SKM-1 treated with dmso at 0.1 percent for 144 hours (cell line): ENCODE measurements at regions not wholly inside any gene's neighbourhood (a gene's known extent, or its start where the extent isn't known, plus 50 kb on each side); places are given as distances from the start of the nearest gene placed in this dataset.

Source experiments
- DNase-seq: peaks from one replicate; lab custom pipeline; 2025; ENCODE audit not compliant: unreplicated experiment; lab: John Stamatoyannopoulos, UW

DNA sequence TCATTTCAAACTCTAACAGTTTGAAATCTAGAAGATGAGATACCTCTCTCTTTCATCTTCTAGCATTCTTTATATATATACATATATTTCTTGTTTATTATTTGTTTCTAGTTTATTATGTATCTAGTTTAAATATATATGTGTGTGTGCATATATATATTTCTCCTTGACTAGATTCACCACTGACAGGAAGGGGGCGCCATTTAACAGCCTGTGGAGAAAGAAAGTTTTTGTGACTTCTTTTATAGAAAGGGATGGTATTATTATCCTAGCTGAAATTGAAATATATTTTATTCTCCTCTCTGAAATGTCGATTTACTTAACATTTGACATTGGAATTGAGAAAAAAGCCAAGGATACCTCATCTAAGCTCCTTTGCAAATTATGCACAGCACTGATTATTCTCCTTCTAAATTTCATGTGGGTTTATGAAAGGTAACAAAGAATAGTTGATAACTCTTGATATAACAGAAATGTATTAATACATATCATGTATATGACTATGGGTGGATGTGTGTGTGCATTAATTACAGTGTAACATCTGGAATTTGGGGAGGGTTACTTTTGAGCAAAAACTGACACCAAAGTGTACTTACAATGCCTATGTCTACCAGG lies 160.7 kb upstream of the NT5C1B start:
- peak; percentile 36 for DNase-seq

DNA sequence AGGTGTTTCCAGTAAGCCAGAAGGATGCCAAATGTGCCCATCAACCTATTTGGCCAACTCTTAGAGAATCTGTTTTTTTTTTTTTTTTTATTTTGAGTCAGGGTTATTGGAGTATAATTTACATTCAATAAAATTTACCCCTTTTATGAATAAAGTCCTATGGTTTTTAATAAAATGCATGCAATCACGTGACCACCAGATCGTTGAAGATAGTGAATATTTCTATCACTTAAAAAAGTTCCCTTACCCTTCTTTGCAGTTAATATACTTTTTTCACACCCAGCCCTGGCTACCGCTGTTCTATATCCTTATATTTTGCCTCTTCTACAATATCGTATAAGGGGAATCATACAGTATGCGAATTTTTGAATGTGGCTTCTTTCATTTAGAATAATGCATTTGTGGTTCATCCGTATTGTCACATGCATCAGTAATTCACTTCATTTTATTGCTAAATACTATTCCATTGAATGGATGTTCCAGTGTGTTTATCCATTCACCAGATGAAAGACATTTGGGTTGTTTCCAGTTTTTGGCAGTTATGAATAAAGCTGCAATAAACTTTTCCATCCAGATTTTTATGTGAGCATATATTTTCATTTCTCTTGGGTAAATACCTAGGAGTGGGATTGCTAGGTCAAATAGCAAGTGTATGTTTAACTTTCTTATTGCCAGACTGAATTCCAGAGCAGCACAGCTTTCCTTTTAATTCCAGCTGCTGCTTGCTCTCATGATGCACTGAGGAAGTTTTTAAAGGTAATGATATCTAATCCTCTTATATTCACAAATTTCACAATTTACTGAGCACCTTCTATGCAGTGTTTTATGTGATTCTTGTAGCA lies 156.3 kb upstream of the NT5C1B start:
- DNase-seq, result no peak

DNA sequence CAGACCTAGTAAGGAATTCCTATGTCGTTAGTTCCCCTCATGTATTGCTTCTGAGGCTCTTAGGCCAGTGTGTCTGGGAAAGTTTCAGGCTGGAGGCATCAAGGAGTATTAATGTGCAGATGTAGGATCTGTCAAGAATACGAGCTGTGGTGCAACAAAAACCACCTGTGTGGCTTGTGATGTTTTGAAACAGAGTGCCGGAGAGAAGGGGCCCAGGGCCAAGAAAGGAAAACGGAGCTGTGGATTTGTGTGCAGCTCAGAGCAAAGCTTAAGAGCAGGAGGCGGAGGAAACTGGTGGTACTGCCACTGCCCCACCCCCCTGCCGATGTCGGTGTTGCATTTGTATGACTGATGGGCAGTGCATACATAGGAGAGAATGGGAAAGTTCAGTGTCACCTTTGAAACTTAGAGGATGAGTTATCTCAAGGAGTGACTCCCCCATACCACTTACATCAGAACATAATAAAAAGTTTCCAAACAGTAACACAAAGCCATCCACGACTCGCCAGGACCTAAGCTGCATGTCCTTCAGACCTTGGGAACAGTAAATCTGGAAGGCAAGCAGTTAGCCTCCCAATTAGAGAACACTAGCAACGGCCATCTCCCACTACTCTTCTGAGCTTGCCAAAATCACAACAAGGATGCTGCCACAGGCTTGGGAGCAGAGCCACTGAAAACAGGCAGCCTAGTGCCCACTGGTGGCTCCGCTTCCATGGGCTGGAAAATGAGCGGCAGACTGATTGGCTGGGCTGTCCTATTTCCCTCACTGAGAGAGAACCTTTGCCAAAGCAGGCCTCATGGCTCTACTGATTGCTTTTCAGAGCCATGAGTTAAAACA lies 152.7 kb upstream of the NT5C1B start:
- no peak for DNase-seq

DNA sequence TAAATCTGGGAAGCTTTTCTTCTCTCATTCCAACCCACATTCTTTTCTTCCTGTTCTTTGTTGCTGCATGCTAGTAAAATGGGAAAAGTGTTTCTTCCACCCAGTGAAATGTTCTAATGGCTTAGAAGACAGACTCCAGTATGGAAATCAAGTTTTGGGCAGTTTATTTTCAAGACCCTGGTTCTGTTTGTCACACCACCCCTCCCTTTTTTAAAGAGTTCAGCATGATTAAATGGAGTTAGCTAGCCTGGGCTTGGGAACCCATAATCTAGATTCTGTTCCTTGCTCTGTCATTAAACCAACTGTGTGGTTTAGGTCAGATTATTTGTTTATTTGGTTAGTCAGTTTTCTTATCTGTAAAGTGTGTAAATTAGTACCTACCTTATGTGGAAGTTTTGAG lies 151.8 kb upstream of the NT5C1B start:
- no peak for DNase-seq

DNA sequence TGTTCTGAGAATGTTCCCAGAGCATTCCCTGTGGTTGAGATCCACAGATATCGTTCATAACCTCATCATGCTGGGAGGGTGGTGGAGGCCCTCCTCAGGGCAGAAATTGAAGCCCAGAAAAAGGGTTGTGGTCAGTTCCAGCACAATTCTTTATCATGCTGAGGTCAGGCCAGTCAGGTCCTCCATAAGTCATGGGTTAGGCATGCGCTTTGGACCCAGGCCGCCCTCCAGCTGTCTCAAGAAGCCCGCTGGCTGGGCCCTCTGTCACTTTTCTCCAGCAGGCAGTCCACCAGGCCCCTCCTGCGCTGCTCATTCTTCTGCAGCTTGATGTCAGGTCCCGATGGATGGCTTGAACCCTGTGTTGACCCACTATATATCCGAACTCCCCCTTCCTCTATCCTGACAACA lies 151.1 kb upstream of the NT5C1B start:
- DNase-seq, result no peak

DNA sequence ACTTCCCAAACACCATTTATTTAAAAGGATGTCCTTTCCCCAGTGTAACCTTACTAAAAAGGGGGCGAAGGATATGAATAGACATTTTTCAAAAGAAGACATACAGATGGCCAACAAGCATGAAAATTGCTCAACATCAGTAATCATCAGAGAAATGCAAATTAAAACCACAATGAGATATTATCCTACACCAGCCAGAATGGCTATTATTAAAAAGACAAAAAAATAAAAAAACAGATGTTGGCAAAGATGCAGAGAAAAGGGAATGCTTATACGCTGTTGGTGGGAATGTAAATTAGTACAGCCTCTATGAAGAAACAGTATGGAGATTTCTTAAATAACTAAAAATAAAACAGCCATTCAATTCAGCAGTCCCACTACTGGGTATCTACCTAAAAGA lies 142.3 kb upstream of the NT5C1B start:
- DNase-seq, result no peak

DNA sequence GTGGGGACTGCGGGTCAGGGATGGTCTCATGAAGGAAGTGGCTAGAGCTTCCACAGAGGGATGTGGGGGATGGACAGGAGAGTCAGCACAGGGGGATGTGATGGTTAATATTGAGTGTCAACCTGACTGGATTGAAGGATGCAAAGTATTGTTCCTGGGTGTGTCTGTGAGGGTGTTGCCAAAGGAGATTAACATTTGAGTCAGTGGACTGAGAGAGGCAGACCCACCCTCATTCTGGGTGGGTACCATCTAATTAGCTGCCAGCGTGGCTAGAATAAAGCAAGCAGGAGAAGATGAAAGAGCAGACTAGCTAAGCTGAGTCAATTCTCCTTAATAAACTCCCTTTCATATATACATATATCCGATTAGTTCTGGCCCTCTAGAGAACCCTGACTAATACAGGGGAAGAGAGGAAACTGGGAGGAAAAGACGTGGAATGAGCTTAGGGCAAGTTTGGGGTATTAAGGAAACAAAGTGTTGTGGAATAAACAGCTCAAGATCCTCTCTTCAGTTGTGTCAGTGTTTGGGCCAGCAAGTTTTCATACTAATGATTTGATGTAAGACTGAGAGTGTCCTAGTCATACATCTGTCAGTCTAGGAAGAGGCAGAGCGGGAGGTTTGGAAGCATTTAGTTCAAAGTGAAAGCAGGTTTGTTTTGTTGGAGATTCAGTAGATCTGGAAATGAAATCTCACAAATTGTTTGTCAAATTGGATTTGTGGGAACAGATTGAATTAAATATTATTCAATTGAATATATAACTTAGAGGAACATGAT lies 135.2 kb upstream of the NT5C1B start:
- no peak for DNase-seq

DNA sequence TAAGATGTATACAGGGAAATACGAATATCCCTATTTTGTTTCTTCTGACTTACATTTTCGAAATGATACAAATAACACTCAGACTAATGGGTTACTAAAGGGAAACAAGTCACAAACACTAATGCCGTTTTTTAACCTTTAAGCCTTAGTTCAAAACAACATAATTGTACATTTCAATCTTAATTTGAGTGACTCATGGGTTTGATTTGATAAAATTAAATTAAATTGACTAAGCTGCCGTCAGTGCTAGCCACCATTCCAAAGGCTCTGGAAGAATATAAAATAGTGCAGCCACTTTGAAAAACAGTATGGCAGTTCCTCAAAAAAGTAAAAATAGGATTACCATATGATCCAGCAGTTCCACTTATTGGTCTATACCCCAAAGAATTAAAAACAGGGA lies 133.8 kb upstream of the NT5C1B start:
- no peak for DNase-seq

DNA sequence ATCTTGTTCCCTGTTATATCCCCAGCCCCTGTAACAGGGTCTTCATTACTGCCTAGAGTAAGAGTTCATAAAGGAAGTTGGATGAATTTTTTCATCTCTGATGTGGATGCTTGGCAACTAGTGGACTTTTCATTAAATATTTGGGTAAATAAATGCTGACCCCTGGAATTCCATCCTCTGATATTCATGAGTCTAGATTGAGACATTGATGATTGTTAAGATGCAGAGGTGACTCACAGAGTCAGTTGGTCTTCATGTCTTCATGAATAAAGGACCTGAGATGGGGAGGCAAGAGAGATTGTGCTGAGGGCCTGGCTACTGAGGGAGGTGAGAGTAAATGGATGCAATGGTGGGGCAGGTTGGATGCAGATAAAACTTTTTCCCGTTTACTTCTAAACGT lies 132.7 kb upstream of the NT5C1B start:
- no peak for DNase-seq

DNA sequence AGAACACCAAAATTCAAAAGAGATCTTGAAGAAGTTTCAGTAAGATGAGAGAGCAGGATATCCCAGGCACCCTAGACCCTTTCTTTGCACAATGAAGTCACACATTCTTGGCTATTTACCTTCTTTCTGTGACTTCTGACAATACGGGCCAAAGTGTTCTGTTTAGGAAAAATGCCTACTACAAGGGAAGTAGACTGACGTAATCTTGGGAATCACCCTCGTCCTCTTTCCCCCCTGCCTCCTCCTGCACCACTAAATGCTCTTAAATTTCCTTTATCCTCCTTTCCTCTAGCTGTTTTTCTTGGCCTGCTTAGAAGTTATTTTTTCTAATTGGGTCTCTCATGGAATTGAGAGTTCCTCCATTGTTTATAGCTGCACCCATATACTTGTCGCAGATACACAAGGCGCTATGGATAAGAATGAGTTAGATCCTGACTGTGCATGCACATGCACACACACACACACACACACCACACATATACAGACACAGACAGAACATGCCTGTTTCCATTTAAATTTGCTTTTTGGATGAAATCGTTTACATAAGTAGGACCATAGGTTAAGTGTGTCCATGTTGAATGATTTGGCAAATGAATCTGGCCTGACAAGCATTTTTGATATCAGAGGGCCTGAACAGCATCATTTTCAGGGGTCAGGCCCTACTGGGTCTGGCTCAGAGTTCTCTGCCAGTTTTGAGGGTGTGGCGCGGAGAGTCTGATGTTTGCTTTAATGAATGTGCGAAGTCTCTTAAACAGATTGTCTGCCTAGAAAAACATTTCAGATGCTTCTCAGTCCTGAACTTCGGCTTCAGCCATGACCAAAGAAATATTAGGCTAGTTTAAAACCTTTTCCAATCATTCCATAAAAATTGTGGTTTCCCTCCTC lies 131.9 kb upstream of the NT5C1B start:
- DNase-seq, result no peak

DNA sequence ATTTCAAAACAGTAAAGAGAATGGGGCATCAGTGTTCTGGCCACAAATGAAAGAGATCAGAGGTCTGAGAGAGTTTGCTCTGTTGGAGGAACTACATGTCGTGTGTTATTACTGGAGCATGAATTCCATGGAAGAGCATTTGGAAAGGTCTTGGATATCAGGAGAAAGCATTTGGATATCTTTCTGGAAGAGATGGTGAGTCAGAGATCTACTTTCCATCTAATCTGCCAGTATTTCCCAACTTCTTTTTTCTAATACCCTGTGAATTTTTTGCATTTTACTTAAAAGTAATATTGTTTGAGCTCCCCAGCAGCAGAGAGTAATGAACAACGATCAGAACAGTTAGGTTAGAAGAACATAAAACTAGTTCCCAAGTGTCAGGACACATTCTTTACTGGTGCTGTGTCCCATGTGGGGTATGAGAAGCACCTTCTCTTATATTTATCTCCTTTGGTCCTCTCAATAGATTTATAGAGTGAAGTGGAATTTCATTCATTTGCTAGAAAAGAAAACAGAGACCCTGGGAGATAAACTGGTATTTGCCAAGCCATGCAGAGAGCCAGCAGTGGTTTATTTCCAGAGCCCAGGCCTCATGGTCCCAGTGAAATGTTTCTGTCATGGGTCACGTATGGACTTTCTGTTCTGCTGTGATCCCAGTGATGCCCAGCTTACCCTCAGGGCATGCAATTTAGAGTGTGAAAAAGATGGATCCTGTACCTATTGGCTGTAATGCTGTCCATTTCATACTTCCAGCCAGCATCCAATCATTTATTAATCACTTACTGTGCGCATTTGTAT lies 130.8 kb upstream of the NT5C1B start:
- DNase-seq, result no peak

DNA sequence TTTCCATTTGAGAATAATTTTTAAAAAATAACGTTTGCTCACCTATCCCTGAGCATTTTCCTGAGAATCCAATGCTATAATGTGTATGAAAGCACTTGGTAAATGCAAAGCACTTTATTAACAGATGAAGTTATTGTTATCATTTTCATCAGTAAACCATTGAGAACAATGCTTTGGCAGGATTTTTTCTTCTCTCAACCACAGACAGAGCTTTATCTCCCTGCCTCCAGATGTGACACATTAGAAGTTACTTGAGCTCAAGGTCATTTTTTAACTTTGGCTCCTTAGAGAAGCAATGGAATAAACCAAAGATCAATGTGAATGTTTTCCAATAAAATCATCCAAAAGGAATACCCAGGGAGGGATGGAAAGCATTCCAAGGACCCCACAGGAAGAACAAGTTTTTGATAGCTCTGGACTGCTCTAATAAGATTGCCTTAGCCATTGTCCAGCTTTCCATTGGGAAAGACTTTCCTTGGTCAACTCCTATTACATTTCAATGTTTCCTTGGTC lies 118.9 kb upstream of the NT5C1B start:
- DNase-seq, result no peak

DNA sequence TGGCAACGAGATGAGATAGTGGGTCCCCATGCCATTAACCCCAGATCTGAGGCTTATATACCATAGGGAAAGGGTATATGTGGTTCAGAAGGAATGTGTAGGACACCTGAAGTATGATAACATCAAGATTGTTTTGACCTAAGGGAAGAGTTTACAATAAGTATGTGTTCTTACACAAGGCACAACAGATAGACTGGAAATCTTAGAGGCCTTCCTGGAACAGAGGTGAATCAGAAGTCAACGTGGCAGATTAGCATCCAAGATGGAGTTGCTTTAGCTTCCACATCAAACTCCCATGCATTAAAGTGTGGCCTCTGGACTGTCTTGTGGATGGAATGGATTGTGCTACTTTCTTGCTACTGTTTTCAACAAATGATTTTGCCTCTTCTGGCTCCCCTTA lies 116.6 kb upstream of the NT5C1B start:
- no peak for DNase-seq

DNA sequence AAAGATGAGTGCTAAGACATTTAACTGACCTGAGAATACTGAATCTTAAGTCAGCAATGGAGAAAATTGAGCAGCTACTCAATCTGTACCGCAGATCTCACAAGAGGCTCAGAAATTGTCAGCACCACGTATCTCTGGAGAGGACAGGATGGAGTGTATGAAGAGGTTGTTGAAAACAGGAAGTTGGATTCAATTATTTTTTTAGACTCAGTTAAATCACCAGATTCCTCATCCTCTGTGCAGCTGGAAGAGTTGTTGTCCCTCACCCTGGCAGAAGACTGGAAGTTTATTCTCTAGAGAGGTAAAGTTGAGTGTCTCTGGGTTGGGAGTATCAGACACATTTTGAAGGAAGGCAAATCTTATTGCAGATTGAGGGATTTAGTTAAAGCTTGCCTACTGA lies 114.9 kb upstream of the NT5C1B start:
- no peak for DNase-seq

DNA sequence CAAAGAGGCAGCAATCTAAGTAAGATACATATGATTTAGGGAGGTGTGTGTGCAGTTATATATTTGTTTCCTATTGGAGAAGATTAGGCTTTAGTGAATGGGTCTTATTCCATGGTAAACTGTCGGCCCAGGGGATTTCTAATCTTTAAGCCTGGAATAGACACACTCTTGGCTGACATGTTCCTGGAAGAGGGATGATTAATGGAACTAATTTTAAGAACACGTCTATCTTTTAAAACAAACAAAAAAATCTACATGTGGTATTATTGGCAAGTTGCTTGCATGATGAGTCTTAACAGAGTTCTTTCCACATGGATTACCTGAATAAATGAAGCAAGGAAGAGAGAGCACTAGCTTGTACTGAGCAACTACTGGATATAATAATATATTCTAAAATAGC lies 114.2 kb upstream of the NT5C1B start:
- DNase-seq, result no peak

DNA sequence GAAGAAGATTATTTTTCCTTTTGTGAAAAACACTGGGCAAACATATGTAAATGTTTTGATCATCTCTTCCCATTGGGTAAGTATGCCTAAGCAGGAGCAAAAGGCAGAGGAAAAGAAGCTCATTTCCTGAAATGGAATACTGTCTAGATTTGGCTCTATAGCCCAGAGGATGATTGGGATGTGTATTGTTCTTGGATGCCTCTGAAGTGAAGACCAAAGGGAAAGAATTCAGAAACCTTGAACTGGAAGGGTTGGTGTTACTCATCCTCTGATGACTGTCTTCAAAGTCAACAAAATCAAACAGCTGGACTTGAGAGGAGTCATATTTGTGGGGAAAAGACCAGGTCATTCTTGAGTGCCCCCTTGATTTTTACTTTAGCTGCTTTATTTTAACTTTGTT lies 112.6 kb upstream of the NT5C1B start:
- DNase-seq, result no peak

DNA sequence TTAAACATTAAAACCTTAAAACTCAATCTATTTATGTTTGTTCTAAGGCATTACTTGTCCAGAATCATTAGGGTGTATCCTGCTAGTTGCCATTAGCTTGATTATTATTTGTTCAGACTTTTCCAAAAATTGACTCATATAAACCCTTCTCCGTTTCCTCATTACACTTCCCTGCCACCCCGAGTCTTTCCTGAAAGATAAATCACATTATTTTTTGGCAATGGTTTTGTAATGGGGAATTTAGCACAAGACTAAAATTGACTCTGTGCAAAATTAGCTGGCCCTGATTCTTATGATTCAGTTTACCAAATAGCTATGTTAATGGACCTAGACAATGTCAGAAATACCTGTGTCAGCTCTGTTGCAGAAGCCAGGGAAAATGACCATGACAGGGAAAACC lies 112.2 kb upstream of the NT5C1B start:
- no peak for DNase-seq

DNA sequence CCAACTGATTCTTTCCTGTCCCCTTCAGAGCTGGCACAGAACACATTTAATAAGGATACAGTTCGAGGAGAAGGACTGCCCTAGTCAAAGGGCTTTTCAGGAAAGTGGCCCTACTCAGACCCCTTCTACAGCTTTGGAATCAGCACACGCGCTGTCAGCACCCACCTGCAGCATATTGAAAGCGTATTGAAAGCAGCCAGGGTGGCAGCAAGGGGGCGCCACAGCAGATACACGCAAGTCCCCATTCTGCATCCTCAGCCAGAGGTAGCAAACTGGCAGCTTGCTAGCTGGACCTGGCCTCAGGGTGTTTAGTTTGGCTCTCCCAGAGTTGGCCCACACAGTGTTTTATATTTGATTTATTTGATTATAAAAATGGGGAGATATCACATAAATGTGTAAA lies 101.0 kb upstream of the NT5C1B start:
- no peak for DNase-seq
